K562 (cell line): ENCODE measurements at regions not wholly inside any gene's neighbourhood (a gene's known extent, or its start where the extent isn't known, plus 50 kb on each side); places are given as distances from the start of the nearest gene placed in this dataset.

Experiments
- ATAC-seq: fragments of 200-7000 bp; cut with Tn5 transposase; 3 replicates; pipeline ENCODE4 v1.9.1; 2020; ENCODE audit warnings: moderate library complexity
- BruUV-seq: library from RNA; stranded (reverse); fragments of 400-500 nt; replicated peaks from 2 replicates; lab custom pipeline; 2021; lab: Mats Ljungman, UMichigan
- CTCF ChIA-PET: fragments of 300-600 bp; formaldehyde crosslinking; extraction: SDS; loops from one replicate; lab custom pipeline; 2021; ENCODE audit warnings: low intra/inter-chr PET ratio; lab: Yijun Ruan, JAX
- POLR2A ChIA-PET: fragments of 300-600, 350-650 bp; sonication (Branson Sonifier 250); formaldehyde crosslinking; extraction: SDS; loops from one replicate; lab custom pipeline; 2021; ENCODE audit warnings: antibody characterized with exemption, inconsistent platforms; lab: Yijun Ruan, JAX
- DNase-seq, 4 experiments: peaks; one replicate each; pipeline versions ENCODE4 v3.0.0 to v3.0.0-alpha.2; 2011 to 2018; ENCODE audit warnings: low spot score in 3 of 4, mixed read lengths in 3 of 4; ENCODE audit errors: extremely low read depth in 1 of 4
- FAIRE-seq: peaks from 2 replicates; lab custom pipeline; 2011; peaks lifted over from hg19 to GRCh38; lab: Jason Lieb, UNC
- H2AFZ ChIP-seq: 2 replicates; pipeline ENCODE4 v1.6.0; 2011; ENCODE audit warnings: low read depth, low read length, control low read depth, inconsistent platforms
- H3K27ac ChIP-seq: fragments of 200-600 bp; 3 replicates; pipeline ENCODE4 v1.8.0; 2011; ENCODE audit warnings: low read depth, mild to moderate bottlenecking, control low read depth, inconsistent platforms, low read length, moderate library complexity, mixed read lengths; ENCODE audit errors: extremely low read depth
- H3K27me3 ChIP-seq, 2 experiments: fragments of 300-600 bp in 1 of 2; 2 replicates in 1 of 2; 3 replicates in 1 of 2; pipeline versions ENCODE4 v1.6.0 to v1.8.0; 2011; ENCODE audit warnings: inconsistent platforms in 2 of 2, low read length in 2 of 2, mild to moderate bottlenecking in 1 of 2, mixed read lengths in 1 of 2, moderate library complexity in 1 of 2; ENCODE audit not compliant: control insufficient read depth in 2 of 2, insufficient read depth in 2 of 2
- H3K36me3 ChIP-seq: fragments of 300-600 bp; 3 replicates; pipeline ENCODE4 v1.8.0; 2011; ENCODE audit warnings: mild to moderate bottlenecking, low read length, inconsistent platforms; ENCODE audit not compliant: control insufficient read depth, insufficient read depth
- H3K4me1 ChIP-seq, 2 experiments: fragments of 200-600 bp in 1 of 2; replicated peaks in 1 of 2; 2 replicates in 1 of 2; 3 replicates in 1 of 2; pipeline versions ENCODE4 v1.5.1 to v1.8.0; 2011; ENCODE audit warnings: inconsistent platforms in 2 of 2, low read length in 2 of 2, mild to moderate bottlenecking in 1 of 2, mixed read lengths in 1 of 2, moderate library complexity in 1 of 2; ENCODE audit not compliant: control insufficient read depth in 2 of 2, insufficient read depth in 2 of 2
- H3K4me2 ChIP-seq: 2 replicates; pipeline ENCODE4 v1.6.1; 2011; ENCODE audit warnings: low read length, control low read depth, inconsistent platforms, mixed read lengths; ENCODE audit not compliant: insufficient read depth
- H3K4me3 ChIP-seq: fragments of 200-600 bp; sonication (generic), shearing (Covaris generic); 2 replicates; pipeline ENCODE4 v1.5.1; 2016; ENCODE audit warnings: control low read depth, inconsistent platforms
- H3K79me2 ChIP-seq: fragments of 200-600 bp; 3 replicates; pipeline ENCODE4 v1.8.0; 2011; ENCODE audit warnings: low read length, inconsistent platforms; ENCODE audit not compliant: control insufficient read depth, insufficient read depth
- H3K9ac ChIP-seq, 2 experiments: 2 replicates each; pipeline versions ENCODE4 v1.6.0 to v1.6.1; 2011; ENCODE audit warnings: low read depth in 2 of 2, low read length in 2 of 2, control low read depth in 1 of 2, inconsistent platforms in 1 of 2, mild to moderate bottlenecking in 1 of 2, mixed read lengths in 1 of 2; ENCODE audit not compliant: insufficient read depth in 1 of 2
- H3K9me1 ChIP-seq: one replicate; pipeline ENCODE4 v1.6.0; 2011; ENCODE audit warnings: inconsistent platforms, mild to moderate bottlenecking, low read length, moderate library complexity; ENCODE audit not compliant: control insufficient read depth, insufficient read depth
- H3K9me3 ChIP-seq: replicated peaks from 2 replicates; pipeline ENCODE4 v1.5.1; 2011; ENCODE audit warnings: low read depth, low read length, inconsistent platforms; ENCODE audit not compliant: control insufficient read depth, insufficient read depth
- H4K20me1 ChIP-seq: replicated peaks from 2 replicates; pipeline ENCODE4 v1.6.1; 2011; ENCODE audit warnings: low read length, inconsistent platforms, mixed read lengths; ENCODE audit not compliant: control insufficient read depth, insufficient read depth
- CHCHD3 ChIP-seq: fragments of 250-450 bp; sonication (Bioruptor Pico); IDR thresholded peaks from 2 replicates; pipeline ENCODE4 v2.1.2; 2022; ENCODE audit warnings: mild to moderate bottlenecking
- CREB1 ChIP-seq, 2 experiments: sonication (generic) in 1 of 2; formaldehyde crosslinking in 1 of 2; IDR thresholded peaks; 2 replicates each; pipeline versions ENCODE4 v1.6.1 to v1.8.0; 2012 to 2022; ENCODE audit warnings: inconsistent platforms in 1 of 2, mild to moderate bottlenecking in 1 of 2, missing genetic modification reagents in 1 of 2, moderate library complexity in 1 of 2
- ELF2 ChIP-seq: fragments of 250-450 bp; sonication (Bioruptor Pico); IDR thresholded peaks from 2 replicates; pipeline ENCODE4 v1.5.0; 2021; ENCODE audit warnings: mild to moderate bottlenecking
- ERF ChIP-seq: fragments of 450-650 bp; formaldehyde crosslinking; IDR thresholded peaks from 2 replicates; pipeline ENCODE4 v1.4.0; 2020; ENCODE audit warnings: mild to moderate bottlenecking, mixed read lengths
- IFI16 ChIP-seq: fragments of 250-450 bp; sonication (Bioruptor Pico); IDR thresholded peaks from 2 replicates; pipeline ENCODE4 v2.1.2; 2022; ENCODE audit warnings: mild to moderate bottlenecking, inconsistent platforms
- MLX ChIP-seq, 2 experiments: fragments of 450-650 bp in 1 of 2; sonication (generic) in 1 of 2; formaldehyde crosslinking; conservative IDR thresholded peaks; 2 replicates each; pipeline versions ENCODE4 v1.4.0 to v1.8.1; 2020 to 2022; ENCODE audit warnings: mild to moderate bottlenecking in 1 of 2, missing genetic modification reagents in 1 of 2
- NR1H2 ChIP-seq: sonication (generic); formaldehyde crosslinking; IDR thresholded peaks from 2 replicates; pipeline ENCODE4 v1.4.0; 2020; ENCODE audit warnings: mild to moderate bottlenecking, missing genetic modification reagents
- NR2F6 ChIP-seq: fragments of 450-650 bp; formaldehyde crosslinking; IDR thresholded peaks from 2 replicates; pipeline ENCODE4 v1.4.0; 2020; ENCODE audit warnings: mild to moderate bottlenecking
- PHB2 ChIP-seq: fragments of 450-650 bp; IDR thresholded peaks from 2 replicates; pipeline ENCODE4 v1.6.1; 2017; ENCODE audit warnings: low read depth
- POLR2B ChIP-seq: fragments of 450-650 bp; IDR thresholded peaks from 2 replicates; pipeline ENCODE4 v1.6.1; 2018; ENCODE audit warnings: low read depth; ENCODE audit not compliant: partially characterized antibody
- PTTG1 ChIP-seq: fragments of 450-650 bp; IDR thresholded peaks from 2 replicates; pipeline ENCODE4 v1.6.1; 2016; ENCODE audit warnings: low read depth, mild to moderate bottlenecking, missing genetic modification characterization, missing compliant biosample characterization
- RNF2 ChIP-seq: sonication (generic); IDR thresholded peaks from 2 replicates; pipeline ENCODE4 v1.6.1; 2016
- SAFB ChIP-seq: fragments of 200-400 bp; formaldehyde crosslinking; IDR thresholded peaks from 2 replicates; pipeline ENCODE4 v1.6.1; 2017; ENCODE audit warnings: low read depth, low read length, borderline replicate concordance
- VEZF1 ChIP-seq: fragments of 200-800 bp; sonication (Bioruptor generic); IDR thresholded peaks from 2 replicates; pipeline ENCODE4 v1.6.1; 2017; ENCODE audit warnings: missing genetic modification characterization, missing compliant biosample characterization
- ZNF212 ChIP-seq: fragments of 450-650 bp; formaldehyde crosslinking; IDR thresholded peaks from 2 replicates; pipeline ENCODE4 v1.4.0; 2020; ENCODE audit warnings: mild to moderate bottlenecking
- ZNF551 ChIP-seq: fragments of 250-450 bp; sonication (Bioruptor Pico); IDR thresholded peaks from 2 replicates; pipeline ENCODE4 v1.5.0; 2021; ENCODE audit warnings: mild to moderate bottlenecking, moderate library complexity
- ZNF655 ChIP-seq: fragments of 250-450 bp; sonication (Bioruptor Pico); IDR thresholded peaks from 2 replicates; pipeline ENCODE4 v1.5.0; 2021
- WGBS: fragments of 100-300 bp; shearing (Covaris generic); methylation state at CpG from one replicate; pipeline ENCODE4 v1.1.6; 2016; ENCODE audit warnings: low coverage, mixed read lengths; ENCODE audit not compliant: insufficient coverage; ENCODE audit errors: missing lambda C conversion rate; 5-methylcytosine and 5-hydroxymethylcytosine counted together
- in situ Hi-C: fragments of 300-500 bp; cut with MboI; formaldehyde crosslinking; loops from 4 replicates; pipeline ENCODE4 v1.15.0; 2018; ENCODE audit warnings: inconsistent platforms, mixed read lengths
- intact Hi-C: fragments of 100-400 bp; cut with micrococcal nuclease; formaldehyde crosslinking; loops from 2 replicates; pipeline ENCODE4 v1.14.2; 2022

- no peak for TF ChIP-seq PTTG1 (tag)
- no peak for TF ChIP-seq CREB1 (IDR thresholded peaks at IDR 0.05)
- TF ChIP-seq CREB1 (CRISPR knock-in tag; IDR thresholded peaks at IDR 0.05), result no peak
- TF ChIP-seq MLX (CRISPR knock-in tag; conservative IDR thresholded peaks at IDR 0.05), result no peak
- no peak for TF ChIP-seq POLR2B
- no peak for TF ChIP-seq CHCHD3
- no peak for TF ChIP-seq NR1H2 (CRISPR knock-in tag)
- TF ChIP-seq RNF2, result no peak
- no peak for TF ChIP-seq PHB2
- TF ChIP-seq ZNF212, result no peak
- TF ChIP-seq ELF2 (CRISPR knock-in tag), result no peak
- no peak for TF ChIP-seq IFI16 (CRISPR knock-in tag)
- no peak for TF ChIP-seq SAFB
- no peak for TF ChIP-seq ZNF655 (CRISPR knock-in tag)
- TF ChIP-seq ZNF551 (CRISPR knock-in tag), result no peak
- TF ChIP-seq NR2F6, result no peak
- no peak for TF ChIP-seq VEZF1
- no peak for TF ChIP-seq ERF (CRISPR knock-in tag)
- TF ChIP-seq, all 486 proteins: peak for 0
- POLR2A ChIA-PET, result no interaction called here
- intact Hi-C loops, result no loop called here
Observed at GRCh38 chr4:14053291-14053690, 425.8 kb upstream of the BOD1L1 start.

More at GRCh38 chr4:14053291-14053690, 425.8 kb upstream of the BOD1L1 start:
- Histone ChIP-seq H3K36me3 (no peaks in the 10 kb centered on the region), H3K4me2 (no peak overlapping the region), H3K9me1 (no peaks in the 10 kb centered on the region), H2AFZ (no peak overlapping the region), H3K4me1 (no peaks in the 10 kb centered on the region), H3K9ac (no peak overlapping the region), H3K4me3 (no peak overlapping the region), H3K27me3 (no peaks in the 10 kb centered on the region), H3K79me2 (no peaks in the 10 kb centered on the region), H4K20me1 (no peaks in the 10 kb centered on the region), H3K9me3 (no peaks in the 10 kb centered on the region), H3K27ac (no peak overlapping the region)
- whole genome bisulfite sequencing, result 0% methylated on average over 1 of the region's 1 CpG
- CTCF ChIA-PET, result no interaction called here
- no peak for ATAC-seq
- no peak for DNase-seq
- FAIRE-seq, result no peak
- in situ Hi-C loops, result no loop called here
- no TSS peak for BruUV-seq
